Testis (tissue), 2 donors: ENCODE measurements at regions not wholly inside any gene's neighbourhood (a gene's known extent, or its start where the extent isn't known, plus 50 kb on each side); places are given as distances from the start of the nearest gene placed in this dataset.

Experiments used
- POLR2A ChIP-seq: fragments of 450-650 bp; IDR thresholded peaks from one replicate; pipeline ENCODE4 v1.6.1; 2017; ENCODE audit warnings: antibody characterized with exemption, mild to moderate bottlenecking, moderate library complexity
- TF ChIP-seq, protein P1 (sequence below), 3 experiments: fragments of 450-650 bp in 2 of 3; fragments of 200-600 bp in 1 of 3; sonication (generic) in 1 of 3; IDR thresholded peaks; one replicate each; pipeline ENCODE4 v1.5.1; 2016 to 2019; ENCODE audit warnings: antibody characterized with exemption in 3 of 3, mild to moderate bottlenecking in 2 of 3, moderate library complexity in 1 of 3

DNA sequence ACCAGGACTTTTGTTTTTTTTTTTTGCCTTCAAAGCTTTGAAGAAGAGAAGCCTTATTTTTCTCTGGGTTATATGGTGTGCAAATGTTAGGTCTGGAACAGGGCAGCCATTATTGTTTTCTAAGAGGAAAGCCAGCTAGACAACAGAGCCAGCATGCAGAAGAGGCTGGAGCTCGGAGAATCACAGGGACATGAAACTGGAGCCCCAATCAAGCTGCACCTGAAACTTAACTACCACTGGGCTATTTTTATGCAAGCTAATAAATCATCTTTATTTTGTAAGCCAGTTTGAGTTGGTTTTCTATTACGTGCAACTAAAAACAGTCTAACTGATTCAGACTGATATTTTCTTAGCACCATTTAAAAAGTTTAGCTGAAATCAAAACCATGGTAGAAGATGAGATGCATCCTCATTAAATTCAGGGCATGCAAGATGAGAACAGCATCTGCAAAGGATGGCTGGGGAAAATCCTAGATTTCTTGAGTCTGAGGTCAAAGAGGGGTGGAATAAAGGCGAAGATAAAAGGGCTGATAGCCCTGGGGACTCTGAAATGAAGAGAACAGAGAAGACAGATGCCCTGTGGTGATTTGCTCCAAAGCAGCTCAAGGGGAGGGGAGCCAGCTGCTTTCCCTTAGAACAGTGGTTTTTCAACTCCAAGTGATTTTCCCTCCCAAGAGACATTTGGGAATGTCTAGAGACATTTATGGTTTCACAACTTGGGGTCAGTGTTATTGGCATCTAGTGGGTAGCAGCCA, 177.1 kb upstream of the WSCD1 start:
- TF ChIP-seq POLR2A: no peak
- TF ChIP-seq, protein P1, sequence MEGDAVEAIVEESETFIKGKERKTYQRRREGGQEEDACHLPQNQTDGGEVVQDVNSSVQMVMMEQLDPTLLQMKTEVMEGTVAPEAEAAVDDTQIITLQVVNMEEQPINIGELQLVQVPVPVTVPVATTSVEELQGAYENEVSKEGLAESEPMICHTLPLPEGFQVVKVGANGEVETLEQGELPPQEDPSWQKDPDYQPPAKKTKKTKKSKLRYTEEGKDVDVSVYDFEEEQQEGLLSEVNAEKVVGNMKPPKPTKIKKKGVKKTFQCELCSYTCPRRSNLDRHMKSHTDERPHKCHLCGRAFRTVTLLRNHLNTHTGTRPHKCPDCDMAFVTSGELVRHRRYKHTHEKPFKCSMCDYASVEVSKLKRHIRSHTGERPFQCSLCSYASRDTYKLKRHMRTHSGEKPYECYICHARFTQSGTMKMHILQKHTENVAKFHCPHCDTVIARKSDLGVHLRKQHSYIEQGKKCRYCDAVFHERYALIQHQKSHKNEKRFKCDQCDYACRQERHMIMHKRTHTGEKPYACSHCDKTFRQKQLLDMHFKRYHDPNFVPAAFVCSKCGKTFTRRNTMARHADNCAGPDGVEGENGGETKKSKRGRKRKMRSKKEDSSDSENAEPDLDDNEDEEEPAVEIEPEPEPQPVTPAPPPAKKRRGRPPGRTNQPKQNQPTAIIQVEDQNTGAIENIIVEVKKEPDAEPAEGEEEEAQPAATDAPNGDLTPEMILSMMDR (IDR thresholded peaks at IDR 0.05): no peak
